GM10248 (cell line): ENCODE measurements at regions not wholly inside any gene's neighbourhood (a gene's known extent, or its start where the extent isn't known, plus 50 kb on each side); places are given as distances from the start of the nearest gene placed in this dataset.
"Not testable (repeated sequence)": the region's sequence is repeated elsewhere in the genome, so short reads cannot be mapped to it uniquely, and the experiment has no call there.

Experiments
- CTCF ChIA-PET: fragments of 300-600 bp; sonication (Branson Sonifier 250); formaldehyde crosslinking; extraction: SDS; loops from one replicate; lab custom pipeline; 2021; ENCODE audit warnings: antibody characterized with exemption; lab: Yijun Ruan, JAX
- POLR2A ChIA-PET: fragments of 350-650 bp; sonication (Branson Sonifier 250); formaldehyde crosslinking; extraction: SDS; loops from one replicate; lab custom pipeline; 2020; ENCODE audit warnings: antibody characterized with exemption; lab: Yijun Ruan, JAX
- DNase-seq: peaks from one replicate; pipeline ENCODE4 v3.0.0; 2012; ENCODE audit errors: extremely low spot score
- CTCF ChIP-seq: IDR thresholded peaks from 2 replicates; pipeline ENCODE4 v1.5.1; 2012; ENCODE audit warnings: mild to moderate bottlenecking, low read depth; ENCODE audit errors: extremely low read depth, missing control alignments, control extremely low read depth

- no peak for TF ChIP-seq CTCF
- ChIA-PET POLR2A (no interaction called here), CTCF (interaction anchor here (1.4 kb wide), 1 partner anchor 10 kb away, joined by 4 read pairs; no protein-coding TSS in a partner anchor)
- DNase-seq: no peak
Measured at GRCh38 chr2:186342029-186342428, 144.0 kb upstream of the ZC3H15 start.

- TF ChIP-seq CTCF: no peak
- DNase-seq: no peak
- ChIA-PET POLR2A (no interaction called here), CTCF (interaction anchor here (1.0 kb wide), 1 partner anchor 13 kb away, joined by 3 read pairs; no protein-coding TSS in a partner anchor)
Measured at GRCh38 chr2:186345745-186346144, 140.3 kb upstream of the ZC3H15 start.

GRCh38 chr2:186346216-186346615, 139.8 kb upstream of the ZC3H15 start:
- TF ChIP-seq CTCF: no peak
- no peak for DNase-seq
- CTCF ChIA-PET: no interaction called here
- POLR2A ChIA-PET: no interaction called here

- ChIA-PET POLR2A (no interaction called here), CTCF (no interaction called here)
- DNase-seq: no peak
- no peak for TF ChIP-seq CTCF
Measured at GRCh38 chr2:186347472-186347871, 138.6 kb upstream of the ZC3H15 start.

- DNase-seq: no peak
- ChIA-PET CTCF (interaction anchor here (1.2 kb wide), 1 partner anchor 14 kb away, joined by 3 read pairs; no protein-coding TSS in a partner anchor), POLR2A (no interaction called here)
- no peak for TF ChIP-seq CTCF
Measured at GRCh38 chr2:186348200-186348599, 137.9 kb upstream of the ZC3H15 start.

GRCh38 chr2:186349508-186349907, 136.6 kb upstream of the ZC3H15 start:
- no peak for TF ChIP-seq CTCF
- no peak for DNase-seq
- ChIA-PET CTCF (interaction anchor here (1.2 kb wide), 1 partner anchor 16 kb away, joined by 3 read pairs; no protein-coding TSS in a partner anchor), POLR2A (no interaction called here)

- CTCF ChIA-PET, POLR2A ChIA-PET: not testable (repeated sequence)
Measured at GRCh38 chr2:186354160-186354559, 131.9 kb upstream of the ZC3H15 start.

More at GRCh38 chr2:186354160-186354559, 131.9 kb upstream of the ZC3H15 start:
- DNase-seq: not testable (repeated sequence)
